ENCODE measurements at regions not wholly inside any gene's neighbourhood (a gene's known extent, or its start where the extent isn't known, plus 50 kb on each side); places are given as distances from the start of the nearest gene placed in this dataset.

GRCh38 chr3:1726741-1727140 lies 371.9 kb upstream of the CNTN4 start:
- no peak for DNase-seq
- no peaks in the 10 kb centered on the region for H3K9me3 ChIP-seq
- no peak overlapping the region for H3K4me3 ChIP-seq
- intact Hi-C loops (cut with DNase I; ENCODE audit: low total_unique reads) = no loop called here
- TF ChIP-seq CTCF (IDR thresholded peaks at IDR 0.05) (no peak), POLR2A (IDR thresholded peaks at IDR 0.05) (no peak)
- no peaks in the 10 kb centered on the region for H3K4me1 ChIP-seq
- no peak overlapping the region for H3K27ac ChIP-seq
- H3K27me3 ChIP-seq = no peaks in the 10 kb centered on the region
- WGBS, 2 donors = 83% methylated on average over 3 of the region's 3 CpGs
- no peaks in the 10 kb centered on the region for H3K36me3 ChIP-seq (ENCODE audit: low read depth, missing control alignments)

GRCh38 chr3:1727242-1727641 lies 371.4 kb upstream of the CNTN4 start:
- H3K36me3 ChIP-seq (ENCODE audit: low read depth, missing control alignments) = no peaks in the 10 kb centered on the region
- intact Hi-C loops (cut with DNase I; ENCODE audit: low total_unique reads) = no loop called here
- TF ChIP-seq POLR2A (IDR thresholded peaks at IDR 0.05) (no peak), CTCF (IDR thresholded peaks at IDR 0.05) (no peak)
- no peaks in the 10 kb centered on the region for H3K27me3 ChIP-seq
- 85 to 93% methylated on average over 4 of the region's 4 CpGs for WGBS, 2 donors
- no peaks in the 10 kb centered on the region for H3K9me3 ChIP-seq
- DNase-seq = no peak
- no peak overlapping the region for H3K4me3 ChIP-seq
- no peak overlapping the region for H3K27ac ChIP-seq
- H3K4me1 ChIP-seq = no peaks in the 10 kb centered on the region

- TF ChIP-seq POLR2A (IDR thresholded peaks at IDR 0.05) (no peak), CTCF (IDR thresholded peaks at IDR 0.05) (no peak)
- Histone ChIP-seq H3K36me3 (ENCODE audit: low read depth, missing control alignments) (no peaks in the 10 kb centered on the region), H3K27ac (no peak overlapping the region), H3K4me1 (no peaks in the 10 kb centered on the region), H3K4me3 (no peak overlapping the region), H3K27me3 (no peaks in the 10 kb centered on the region), H3K9me3 (no peaks in the 10 kb centered on the region)
- intact Hi-C loops (cut with DNase I; ENCODE audit: low total_unique reads) = no loop called here
- DNase-seq = no peak
- WGBS, 2 donors = 82 to 88% methylated on average over 5 of the region's 5 CpGs
Observed at GRCh38 chr3:1728510-1728909, 370.2 kb upstream of the CNTN4 start.

GRCh38 chr3:1734494-1735122 lies 364.1 kb upstream of the CNTN4 start:
- no peak overlapping the region for H3K27ac ChIP-seq
- H3K4me3 ChIP-seq = no peak overlapping the region
- no peaks in the 10 kb centered on the region for H3K4me1 ChIP-seq
- TF ChIP-seq CTCF (IDR thresholded peaks at IDR 0.05) (no peak), POLR2A (IDR thresholded peaks at IDR 0.05) (no peak)
- H3K27me3 ChIP-seq = no peaks in the 10 kb centered on the region
- WGBS, 2 donors = 74 to 88% methylated on average over 3 of the region's 3 CpGs
- DNase-seq = no peak
- H3K9me3 ChIP-seq = no peaks in the 10 kb centered on the region
- H3K36me3 ChIP-seq (ENCODE audit: low read depth, missing control alignments) = no peaks in the 10 kb centered on the region
- intact Hi-C loops (cut with DNase I; ENCODE audit: low total_unique reads) = no loop called here

- TF ChIP-seq CTCF (IDR thresholded peaks at IDR 0.05) (no peak), POLR2A (IDR thresholded peaks at IDR 0.05) (no peak)
- Histone ChIP-seq H3K27ac (no peak overlapping the region), H3K4me1 (no peaks in the 10 kb centered on the region), H3K9me3 (no peaks in the 10 kb centered on the region), H3K4me3 (no peak overlapping the region), H3K27me3 (no peaks in the 10 kb centered on the region), H3K36me3 (ENCODE audit: low read depth, missing control alignments) (peaks cover 3% of the 10 kb centered on the region)
- WGBS, 2 donors = 72 to 76% methylated on average over 6 of the region's 6 CpGs
- intact Hi-C loops (cut with DNase I; ENCODE audit: low total_unique reads) = no loop called here
- no peak for DNase-seq
Observed at GRCh38 chr3:1752205-1752604, 346.5 kb upstream of the CNTN4 start.

Measured in testis (tissue), 2 donors.